ENCODE measurements at regions not wholly inside any gene's neighbourhood (a gene's known extent, or its start where the extent isn't known, plus 50 kb on each side); places are given as distances from the start of the nearest gene placed in this dataset.

- TF ChIP-seq CTCF (optimal IDR thresholded peaks at IDR 0.05 in 1 of 3, IDR thresholded peaks at IDR 0.05 in 1 of 3, conservative IDR thresholded peaks at IDR 0.05 in 1 of 3; ENCODE audit: extremely low read depth in 1 of 3, insufficient read depth in 2 of 3, low read length in 3 of 3) (no peak), EZH2 (IDR thresholded peaks at IDR 0.05; ENCODE audit: low read length) (no peak)
Observed at GRCh38 chr13:67557118-67557517, 327.0 kb upstream of the PCDH9 start.

GRCh38 chr13:67554746-67555452 is 324.8 kb upstream of the PCDH9 start:
- Histone ChIP-seq H3K4me1 (ENCODE audit: control insufficient read depth, extremely low read depth, insufficient read depth, low read length) (no peaks in the 10 kb centered on the region), H3K9me1 (ENCODE audit: control insufficient read depth, extremely low read depth, insufficient read depth, low read length) (no peaks in the 10 kb centered on the region), H3K9me3 (ENCODE audit: control insufficient read depth, low read depth, low read length) (no peaks in the 10 kb centered on the region), H3K4me3 (ENCODE audit: control insufficient read depth in 2 of 3, extremely low read depth in 1 of 3, insufficient read depth in 2 of 3, low read depth in 1 of 3, low read length in 3 of 3) (no peak overlapping the region), H3K36me3 (ENCODE audit: control insufficient read depth in 2 of 2, extremely low read depth in 1 of 2, insufficient read depth in 2 of 2, low read length in 2 of 2) (no peaks in the 10 kb centered on the region), H2AFZ (ENCODE audit: control insufficient read depth, low read length) (no peak overlapping the region), H3K27me3 (ENCODE audit: control insufficient read depth, extremely low read depth, insufficient read depth, low read length) (no peaks in the 10 kb centered on the region), H3K79me2 (ENCODE audit: control insufficient read depth, insufficient read depth, low read length) (no peaks in the 10 kb centered on the region), H3K9ac (ENCODE audit: control insufficient read depth, extremely low read depth, insufficient read depth, low read length) (no peak overlapping the region), H4K20me1 (ENCODE audit: control insufficient read depth, extremely low read depth, insufficient read depth, low read length) (no peaks in the 10 kb centered on the region), H3K4me2 (ENCODE audit: control insufficient read depth, extremely low read depth, insufficient read depth, low read depth, low read length) (no peak overlapping the region), H3K27ac (ENCODE audit: control insufficient read depth, insufficient read depth, low read length) (no peak overlapping the region)
- DNase-seq (ENCODE audit: low read depth, low spot score) (no peak), FAIRE-seq (no peak)
- dilution Hi-C loops (cut with MboI; ENCODE audit: extremely low pct_ligation_motif_present, low sequenced_read_pairs), result no loop called here
- TF ChIP-seq CTCF (optimal IDR thresholded peaks at IDR 0.05 in 1 of 3, IDR thresholded peaks at IDR 0.05 in 1 of 3, conservative IDR thresholded peaks at IDR 0.05 in 1 of 3; ENCODE audit: extremely low read depth in 1 of 3, insufficient read depth in 2 of 3, low read length in 3 of 3) (no peak), EZH2 (IDR thresholded peaks at IDR 0.05; ENCODE audit: low read length) (no peak)

More at GRCh38 chr13:67557118-67557517, 327.0 kb upstream of the PCDH9 start:
- Histone ChIP-seq H2AFZ (ENCODE audit: control insufficient read depth, low read length) (no peak overlapping the region), H3K4me2 (ENCODE audit: control insufficient read depth, extremely low read depth, insufficient read depth, low read depth, low read length) (no peak overlapping the region), H3K9me1 (ENCODE audit: control insufficient read depth, extremely low read depth, insufficient read depth, low read length) (no peaks in the 10 kb centered on the region), H4K20me1 (ENCODE audit: control insufficient read depth, extremely low read depth, insufficient read depth, low read length) (no peaks in the 10 kb centered on the region), H3K79me2 (ENCODE audit: control insufficient read depth, insufficient read depth, low read length) (no peaks in the 10 kb centered on the region), H3K9me3 (ENCODE audit: control insufficient read depth, low read depth, low read length) (no peaks in the 10 kb centered on the region), H3K4me3 (ENCODE audit: control insufficient read depth in 2 of 3, extremely low read depth in 1 of 3, insufficient read depth in 2 of 3, low read depth in 1 of 3, low read length in 3 of 3) (no peak overlapping the region), H3K4me1 (ENCODE audit: control insufficient read depth, extremely low read depth, insufficient read depth, low read length) (no peaks in the 10 kb centered on the region), H3K27me3 (ENCODE audit: control insufficient read depth, extremely low read depth, insufficient read depth, low read length) (no peaks in the 10 kb centered on the region), H3K36me3 (ENCODE audit: control insufficient read depth in 2 of 2, extremely low read depth in 1 of 2, insufficient read depth in 2 of 2, low read length in 2 of 2) (no peaks in the 10 kb centered on the region), H3K27ac (ENCODE audit: control insufficient read depth, insufficient read depth, low read length) (no peak overlapping the region), H3K9ac (ENCODE audit: control insufficient read depth, extremely low read depth, insufficient read depth, low read length) (no peak overlapping the region)
- dilution Hi-C loops (cut with MboI; ENCODE audit: extremely low pct_ligation_motif_present, low sequenced_read_pairs), result no loop called here
- FAIRE-seq (no peak), DNase-seq (ENCODE audit: low read depth, low spot score) (no peak)

Data from keratinocyte (primary cell).